A549 (cell line): ENCODE measurements at regions not wholly inside any gene's neighbourhood (a gene's known extent, or its start where the extent isn't known, plus 50 kb on each side); places are given as distances from the start of the nearest gene placed in this dataset.

Experiments
- EP300 ChIP-seq, 2 experiments: fragments of >200 bp; sonication (Bioruptor Twin); formaldehyde crosslinking; IDR thresholded peaks; 2 replicates in 1 of 2; 3 replicates in 1 of 2; pipeline ENCODE4 v1.6.1; 2016 to 2017
- GATA3 ChIP-seq: IDR thresholded peaks from 2 replicates; pipeline ENCODE4 v1.6.1; 2012; ENCODE audit warnings: borderline replicate concordance
- NR3C1 ChIP-seq: fragments of >200 bp; sonication (Bioruptor Twin); formaldehyde crosslinking; IDR thresholded peaks from 3 replicates; pipeline ENCODE4 v1.6.1; 2017
- POLR2A ChIP-seq: IDR thresholded peaks from 2 replicates; pipeline ENCODE4 v1.6.1; 2012; ENCODE audit warnings: mild to moderate bottlenecking, low read length
- POLR2AphosphoS2 ChIP-seq: conservative IDR thresholded peaks from 2 replicates; pipeline ENCODE4 v1.6.1; 2012; ENCODE audit warnings: low read length, improper control_type of control experiment, inconsistent platforms
- SMC3 ChIP-seq: fragments of >200 bp; sonication (Bioruptor Twin); formaldehyde crosslinking; IDR thresholded peaks from 3 replicates; pipeline ENCODE4 v1.6.1; 2018; ENCODE audit warnings: inconsistent platforms
- TF ChIP-seq, protein P1 (sequence below): fragments of >200 bp; sonication (Bioruptor Twin); formaldehyde crosslinking; IDR thresholded peaks from 3 replicates; pipeline ENCODE4 v1.5.1; 2016
- TF ChIP-seq, protein P2 (sequence below): fragments of 200-600 bp; sonication (generic); IDR thresholded peaks from 2 replicates; pipeline ENCODE4 v1.6.1; 2016; ENCODE audit warnings: antibody characterized with exemption, mild to moderate bottlenecking, moderate library complexity
- TF ChIP-seq, protein P3 (sequence below): fragments of 450-650 bp; IDR thresholded peaks from 2 replicates; pipeline ENCODE4 v1.6.1; 2014; ENCODE audit warnings: antibody characterized with exemption

DNA sequence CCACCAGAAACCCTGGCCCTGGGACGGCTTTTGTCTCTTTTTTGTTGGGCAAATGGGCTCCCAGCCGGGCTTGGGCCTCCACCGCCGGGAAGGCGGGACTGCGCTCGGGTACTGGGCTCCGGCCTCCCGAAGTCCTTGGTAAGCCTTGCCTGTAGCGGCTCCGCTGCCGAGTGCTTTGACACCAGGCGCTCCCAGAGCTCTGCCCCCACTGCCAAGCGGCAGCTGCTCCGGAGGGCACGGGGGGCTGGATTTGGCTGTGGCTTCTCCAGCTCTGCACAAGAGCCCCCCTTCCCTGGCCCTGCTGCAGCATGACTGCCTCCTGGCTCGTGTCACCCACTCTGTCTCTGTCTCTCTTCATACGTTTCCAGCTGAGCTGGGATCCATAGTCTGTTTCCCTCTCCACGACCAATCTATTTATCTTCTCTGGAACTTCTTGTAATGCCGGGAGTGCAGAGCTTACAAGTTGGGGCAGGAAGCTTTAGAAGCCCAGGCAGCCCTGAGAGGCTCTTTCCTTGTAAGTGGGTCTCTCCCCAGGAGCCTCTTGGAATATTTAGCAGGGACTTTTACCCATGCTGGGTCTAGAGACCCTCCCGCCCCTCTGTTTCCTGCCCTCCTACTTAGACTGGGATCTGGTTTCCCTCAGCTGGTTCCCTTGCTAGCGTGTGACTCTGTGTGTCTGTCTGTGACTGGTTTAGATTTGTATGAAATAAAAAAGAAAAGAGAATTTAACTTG, 246.9 kb upstream of the GSE1 start:
- TF ChIP-seq, protein P1, sequence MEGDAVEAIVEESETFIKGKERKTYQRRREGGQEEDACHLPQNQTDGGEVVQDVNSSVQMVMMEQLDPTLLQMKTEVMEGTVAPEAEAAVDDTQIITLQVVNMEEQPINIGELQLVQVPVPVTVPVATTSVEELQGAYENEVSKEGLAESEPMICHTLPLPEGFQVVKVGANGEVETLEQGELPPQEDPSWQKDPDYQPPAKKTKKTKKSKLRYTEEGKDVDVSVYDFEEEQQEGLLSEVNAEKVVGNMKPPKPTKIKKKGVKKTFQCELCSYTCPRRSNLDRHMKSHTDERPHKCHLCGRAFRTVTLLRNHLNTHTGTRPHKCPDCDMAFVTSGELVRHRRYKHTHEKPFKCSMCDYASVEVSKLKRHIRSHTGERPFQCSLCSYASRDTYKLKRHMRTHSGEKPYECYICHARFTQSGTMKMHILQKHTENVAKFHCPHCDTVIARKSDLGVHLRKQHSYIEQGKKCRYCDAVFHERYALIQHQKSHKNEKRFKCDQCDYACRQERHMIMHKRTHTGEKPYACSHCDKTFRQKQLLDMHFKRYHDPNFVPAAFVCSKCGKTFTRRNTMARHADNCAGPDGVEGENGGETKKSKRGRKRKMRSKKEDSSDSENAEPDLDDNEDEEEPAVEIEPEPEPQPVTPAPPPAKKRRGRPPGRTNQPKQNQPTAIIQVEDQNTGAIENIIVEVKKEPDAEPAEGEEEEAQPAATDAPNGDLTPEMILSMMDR, result no peak
- TF ChIP-seq POLR2A (no peak), NR3C1 (no peak), GATA3 (no peak), EP300 (IDR thresholded peaks at IDR 0.05) (no peak), POLR2AphosphoS2 (no peak), SMC3 (no peak)
- TF ChIP-seq, protein P2, sequence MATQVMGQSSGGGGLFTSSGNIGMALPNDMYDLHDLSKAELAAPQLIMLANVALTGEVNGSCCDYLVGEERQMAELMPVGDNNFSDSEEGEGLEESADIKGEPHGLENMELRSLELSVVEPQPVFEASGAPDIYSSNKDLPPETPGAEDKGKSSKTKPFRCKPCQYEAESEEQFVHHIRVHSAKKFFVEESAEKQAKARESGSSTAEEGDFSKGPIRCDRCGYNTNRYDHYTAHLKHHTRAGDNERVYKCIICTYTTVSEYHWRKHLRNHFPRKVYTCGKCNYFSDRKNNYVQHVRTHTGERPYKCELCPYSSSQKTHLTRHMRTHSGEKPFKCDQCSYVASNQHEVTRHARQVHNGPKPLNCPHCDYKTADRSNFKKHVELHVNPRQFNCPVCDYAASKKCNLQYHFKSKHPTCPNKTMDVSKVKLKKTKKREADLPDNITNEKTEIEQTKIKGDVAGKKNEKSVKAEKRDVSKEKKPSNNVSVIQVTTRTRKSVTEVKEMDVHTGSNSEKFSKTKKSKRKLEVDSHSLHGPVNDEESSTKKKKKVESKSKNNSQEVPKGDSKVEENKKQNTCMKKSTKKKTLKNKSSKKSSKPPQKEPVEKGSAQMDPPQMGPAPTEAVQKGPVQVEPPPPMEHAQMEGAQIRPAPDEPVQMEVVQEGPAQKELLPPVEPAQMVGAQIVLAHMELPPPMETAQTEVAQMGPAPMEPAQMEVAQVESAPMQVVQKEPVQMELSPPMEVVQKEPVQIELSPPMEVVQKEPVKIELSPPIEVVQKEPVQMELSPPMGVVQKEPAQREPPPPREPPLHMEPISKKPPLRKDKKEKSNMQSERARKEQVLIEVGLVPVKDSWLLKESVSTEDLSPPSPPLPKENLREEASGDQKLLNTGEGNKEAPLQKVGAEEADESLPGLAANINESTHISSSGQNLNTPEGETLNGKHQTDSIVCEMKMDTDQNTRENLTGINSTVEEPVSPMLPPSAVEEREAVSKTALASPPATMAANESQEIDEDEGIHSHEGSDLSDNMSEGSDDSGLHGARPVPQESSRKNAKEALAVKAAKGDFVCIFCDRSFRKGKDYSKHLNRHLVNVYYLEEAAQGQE, result no peak
- TF ChIP-seq, protein P3, sequence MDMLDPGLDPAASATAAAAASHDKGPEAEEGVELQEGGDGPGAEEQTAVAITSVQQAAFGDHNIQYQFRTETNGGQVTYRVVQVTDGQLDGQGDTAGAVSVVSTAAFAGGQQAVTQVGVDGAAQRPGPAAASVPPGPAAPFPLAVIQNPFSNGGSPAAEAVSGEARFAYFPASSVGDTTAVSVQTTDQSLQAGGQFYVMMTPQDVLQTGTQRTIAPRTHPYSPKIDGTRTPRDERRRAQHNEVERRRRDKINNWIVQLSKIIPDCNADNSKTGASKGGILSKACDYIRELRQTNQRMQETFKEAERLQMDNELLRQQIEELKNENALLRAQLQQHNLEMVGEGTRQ, result no peak
